Adrenal gland (tissue), 9 donors: ENCODE measurements at regions not wholly inside any gene's neighbourhood (a gene's known extent, or its start where the extent isn't known, plus 50 kb on each side); places are given as distances from the start of the nearest gene placed in this dataset.

ENCODE experiments used
- DNase-seq, 7 donors: peaks; one replicate each; pipeline ENCODE4 v3.0.0-alpha.2; 2019 to 2020
- H3K27ac ChIP-seq, 5 donors: fragments of 200-600 bp; sonication (generic) in 4 of 5; 1 replicate in 3 of 5; 2 replicates in 2 of 5; pipeline versions ENCODE4 v1.5.1 to v1.8.0; 2016 to 2020; ENCODE audit warnings: mild to moderate bottlenecking in 1 of 5
- H3K27me3 ChIP-seq: fragments of 200-600 bp; 2 replicates; pipeline ENCODE4 v1.8.0; 2021
- H3K36me3 ChIP-seq, 2 donors: fragments of 200-600 bp; replicated peaks in 1 of 2; 1 replicate in 1 of 2; 2 replicates in 1 of 2; pipeline versions ENCODE4 v1.5.1 to v1.8.0; 2018 to 2022
- H3K4me1 ChIP-seq, 2 donors: fragments of 200-600 bp; replicated peaks in 1 of 2; 1 replicate in 1 of 2; 2 replicates in 1 of 2; pipeline versions ENCODE4 v1.5.1 to v1.8.0; 2018 to 2021
- H3K4me3 ChIP-seq, 4 donors: fragments of 200-600 bp; sonication (generic) in 3 of 4; one replicate each; pipeline ENCODE4 v1.5.1; 2016 to 2018
- H3K9me3 ChIP-seq, 3 donors: fragments of 200-600 bp; sonication (generic) in 1 of 3; replicated peaks in 1 of 3; 1 replicate in 2 of 3; 2 replicates in 1 of 3; pipeline versions ENCODE4 v1.5.1 to v1.8.0; 2016 to 2021
- CTCF ChIP-seq, 6 experiments: fragments of 450-650 bp in 4 of 6; fragments of 200-600 bp in 2 of 6; sonication (generic) in 1 of 6; IDR thresholded peaks; 1 replicate in 5 of 6; 2 replicates in 1 of 6; pipeline versions ENCODE4 v1.5.1 to v1.8.0; 2016 to 2021; ENCODE audit warnings: antibody characterized with exemption in 6 of 6, mild to moderate bottlenecking in 2 of 6, moderate library complexity in 1 of 6
- POLR2A ChIP-seq, 2 donors: fragments of 450-650 bp; IDR thresholded peaks; one replicate each; pipeline ENCODE4 v1.6.1; 2017; ENCODE audit warnings: antibody characterized with exemption in 2 of 2, mild to moderate bottlenecking in 2 of 2, moderate library complexity in 1 of 2
- WGBS, 4 donors: extraction: QIAGEN DNeasy Blood & Tissue Kit in 2 of 4; methylation state at CpG; one replicate each; pipeline versions ENCODE4 v1.1.5 to v1.1.7; 2013 to 2017; 5-methylcytosine and 5-hydroxymethylcytosine counted together
- intact Hi-C, 2 donors: fragments of 100-400 bp; cut with DNase I; formaldehyde crosslinking; loops; one replicate each; pipeline versions ENCODE4 v1.14.1 to v1.15.0; 2022 to 2023
- donor health status: healthy with polysubstance abuse.
- donor health status: Bipolar disorder and iron deficiency.
- donor health status: DM: yes; HTN: yes; CAD: no.
- donor health status: DM: no; HTN: no; CAD: no.
- donor health status: DM: no; HTN: no; CAD: no.

DNA sequence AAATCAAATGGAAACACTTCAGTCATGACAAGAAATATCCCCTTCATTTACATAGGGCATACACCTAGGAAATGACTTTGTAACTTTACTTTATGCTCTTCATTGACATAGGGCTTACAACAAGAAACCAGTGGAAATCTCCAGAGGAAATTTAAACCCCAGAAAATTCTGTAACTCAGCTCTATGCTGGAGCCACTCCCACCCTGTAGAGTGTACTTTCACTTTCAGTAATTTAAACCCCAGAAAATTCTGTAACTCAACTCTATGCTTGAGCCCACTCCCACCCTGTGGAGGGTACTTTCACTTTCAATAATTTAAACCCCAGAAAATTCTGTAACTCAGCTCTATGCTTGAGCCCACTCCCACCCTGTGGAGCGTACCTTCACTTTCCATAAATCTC, 987.1 kb upstream of the CADM2 start:
- TF ChIP-seq POLR2A (IDR thresholded peaks at IDR 0.05) (no peak), CTCF (IDR thresholded peaks at IDR 0.05) (no peak)
- Histone ChIP-seq H3K36me3 (no peaks in the 10 kb centered on the region), H3K4me3 (no peak overlapping the region), H3K27ac (no peak overlapping the region), H3K4me1 (no peaks in the 10 kb centered on the region), H3K27me3 (no peaks in the 10 kb centered on the region), H3K9me3 (no peaks in the 10 kb centered on the region)
- 75 to 95% (median 80%) methylated on average over 1 of the region's 1 CpG for WGBS, 4 donors
- no peak for DNase-seq
- intact Hi-C loops = no loop called here

- DNase-seq = no peak
- Histone ChIP-seq H3K27me3 (no peaks in the 10 kb centered on the region), H3K9me3 (no peaks in the 10 kb centered on the region), H3K36me3 (no peaks in the 10 kb centered on the region), H3K4me1 (no peaks in the 10 kb centered on the region), H3K4me3 (no peak overlapping the region), H3K27ac (no peak overlapping the region)
- 37 to 55% (median 43%) methylated on average over 1 of the region's 1 CpG for WGBS, 4 donors
- intact Hi-C loops = no loop called here
- no peak for TF ChIP-seq CTCF (IDR thresholded peaks at IDR 0.05)
These were observed 950.2 kb upstream of the CADM2 start for GRCh38 chr3:84008623-84009022.

DNA sequence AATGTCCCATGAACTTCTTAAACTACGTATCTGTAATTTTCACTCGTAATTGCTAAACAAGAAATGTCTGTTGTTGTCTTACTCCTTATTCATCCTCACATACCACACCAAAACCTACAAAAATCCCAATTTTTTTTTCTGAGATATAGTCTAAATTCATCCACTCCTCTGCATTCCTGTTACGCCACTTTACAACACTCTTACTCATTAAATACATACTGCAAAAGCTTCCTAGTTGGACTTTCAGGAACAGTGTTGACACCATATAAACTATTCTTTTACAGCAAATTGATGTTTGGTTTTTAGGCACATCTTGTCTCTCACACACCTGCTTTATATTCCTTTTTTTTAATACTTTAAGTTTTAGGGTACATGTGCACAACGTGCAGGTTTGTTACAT, 934.9 kb upstream of the CADM2 start:
- H3K27me3 ChIP-seq = no peaks in the 10 kb centered on the region
- intact Hi-C loops = no loop called here
- 74 to 81% (median 75%) methylated on average over 4 of the region's 4 CpGs for WGBS, 4 donors
- H3K36me3 ChIP-seq = no peaks in the 10 kb centered on the region
- no peaks in the 10 kb centered on the region for H3K9me3 ChIP-seq
- no peaks in the 10 kb centered on the region for H3K4me1 ChIP-seq
- TF ChIP-seq POLR2A (IDR thresholded peaks at IDR 0.05) = no peak
- TF ChIP-seq CTCF (IDR thresholded peaks at IDR 0.05) = no peak
- H3K27ac ChIP-seq = no peak overlapping the region
- DNase-seq = no peak
- no peak overlapping the region for H3K4me3 ChIP-seq

GRCh38 chr3:84039099-84039498, 919.7 kb upstream of the CADM2 start:
- no peaks in the 10 kb centered on the region for H3K9me3 ChIP-seq
- H3K4me3 ChIP-seq = no peak overlapping the region
- DNase-seq = no peak
- no peak for TF ChIP-seq POLR2A (IDR thresholded peaks at IDR 0.05)
- no peak for TF ChIP-seq CTCF (IDR thresholded peaks at IDR 0.05)
- H3K4me1 ChIP-seq = no peaks in the 10 kb centered on the region
- WGBS, 4 donors = 31 to 42% (median 36%) methylated on average over 3 of the region's 3 CpGs
- H3K36me3 ChIP-seq = no peaks in the 10 kb centered on the region
- no peaks in the 10 kb centered on the region for H3K27me3 ChIP-seq
- H3K27ac ChIP-seq = no peak overlapping the region
- intact Hi-C loops = no loop called here
